ENCODE measurements at regions not wholly inside any gene's neighbourhood (a gene's known extent, or its start where the extent isn't known, plus 50 kb on each side); places are given as distances from the start of the nearest gene placed in this dataset.

DNA sequence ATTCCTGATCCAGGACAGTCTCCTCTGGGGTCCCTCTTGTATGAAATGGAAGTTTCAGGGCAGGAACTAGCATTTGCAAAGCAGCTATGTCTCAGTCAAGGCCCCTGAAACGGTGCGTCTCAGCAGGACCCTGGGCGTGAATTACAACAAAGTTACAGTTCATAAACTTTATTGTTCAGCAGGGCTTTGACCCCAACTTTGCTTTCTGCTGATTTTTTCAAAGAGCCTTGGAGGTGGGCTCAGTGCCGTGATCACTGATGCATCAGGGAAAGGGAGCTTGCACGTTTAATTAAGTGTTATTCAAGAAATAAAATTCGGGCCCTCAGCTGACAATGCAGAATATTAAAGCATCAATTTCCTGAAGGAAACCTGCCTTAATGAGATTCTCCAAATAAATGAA is 260.1 kb upstream of the C16orf82 start:
- H3K4me2 ChIP-seq (ENCODE audit: insufficient read depth, low read length): no peak overlapping the region
- H3K9me3 ChIP-seq (replicated peaks; ENCODE audit: control insufficient read depth, insufficient read depth, low read depth, low read length): no peaks in the 10 kb centered on the region
- H3K9me1 ChIP-seq (ENCODE audit: control insufficient read depth, insufficient read depth, low read length): no peaks in the 10 kb centered on the region
- no peaks in the 10 kb centered on the region for H3K4me1 ChIP-seq (replicated peaks in 1 of 2; ENCODE audit: control insufficient read depth in 2 of 2, insufficient read depth in 2 of 2, low read length in 2 of 2)
- no TSS peak for BruUV-seq (replicated peaks)
- no peaks in the 10 kb centered on the region for H3K27me3 ChIP-seq (ENCODE audit: control insufficient read depth in 2 of 2, insufficient read depth in 2 of 2, low read length in 2 of 2)
- FAIRE-seq (no peak), ATAC-seq (no peak), DNase-seq (ENCODE audit: extremely low read depth in 1 of 4, low spot score in 3 of 4) (no peak)
- no peaks in the 10 kb centered on the region for H3K36me3 ChIP-seq (ENCODE audit: control insufficient read depth, insufficient read depth, low read length)
- 2% methylated on average over 6 of the region's 6 CpGs for WGBS (ENCODE audit: insufficient coverage, low coverage, missing lambda C conversion rate)
- H3K9ac ChIP-seq (ENCODE audit: insufficient read depth in 1 of 2, low read depth in 2 of 2, low read length in 2 of 2): no peak overlapping the region
- H3K27ac ChIP-seq (ENCODE audit: extremely low read depth, low read depth, low read length): no peak overlapping the region
- no peak overlapping the region for H2AFZ ChIP-seq (ENCODE audit: low read depth, low read length)
- H4K20me1 ChIP-seq (replicated peaks; ENCODE audit: control insufficient read depth, insufficient read depth, low read length): no peaks in the 10 kb centered on the region
- intact Hi-C loops (cut with micrococcal nuclease): no loop called here
- in situ Hi-C loops (cut with MboI): no loop called here
- no peak overlapping the region for H3K4me3 ChIP-seq
- H3K79me2 ChIP-seq (ENCODE audit: control insufficient read depth, insufficient read depth, low read length): no peaks in the 10 kb centered on the region
- POLR2A ChIA-PET: interaction anchor here (1.8 kb wide), 1 partner anchor 13 kb away, joined by 6 read pairs; no protein-coding TSS in a partner anchor
- CTCF ChIA-PET (ENCODE audit: low intra/inter-chr PET ratio): no interaction called here
- TF ChIP-seq NFIC (IDR thresholded peaks at IDR 0.05): no peak
- TF ChIP-seq HLTF (IDR thresholded peaks at IDR 0.05): no peak
- TF ChIP-seq, protein P1, sequence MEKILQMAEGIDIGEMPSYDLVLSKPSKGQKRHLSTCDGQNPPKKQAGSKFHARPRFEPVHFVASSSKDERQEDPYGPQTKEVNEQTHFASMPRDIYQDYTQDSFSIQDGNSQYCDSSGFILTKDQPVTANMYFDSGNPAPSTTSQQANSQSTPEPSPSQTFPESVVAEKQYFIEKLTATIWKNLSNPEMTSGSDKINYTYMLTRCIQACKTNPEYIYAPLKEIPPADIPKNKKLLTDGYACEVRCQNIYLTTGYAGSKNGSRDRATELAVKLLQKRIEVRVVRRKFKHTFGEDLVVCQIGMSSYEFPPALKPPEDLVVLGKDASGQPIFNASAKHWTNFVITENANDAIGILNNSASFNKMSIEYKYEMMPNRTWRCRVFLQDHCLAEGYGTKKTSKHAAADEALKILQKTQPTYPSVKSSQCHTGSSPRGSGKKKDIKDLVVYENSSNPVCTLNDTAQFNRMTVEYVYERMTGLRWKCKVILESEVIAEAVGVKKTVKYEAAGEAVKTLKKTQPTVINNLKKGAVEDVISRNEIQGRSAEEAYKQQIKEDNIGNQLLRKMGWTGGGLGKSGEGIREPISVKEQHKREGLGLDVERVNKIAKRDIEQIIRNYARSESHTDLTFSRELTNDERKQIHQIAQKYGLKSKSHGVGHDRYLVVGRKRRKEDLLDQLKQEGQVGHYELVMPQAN (IDR thresholded peaks at IDR 0.05; ENCODE audit: borderline replicate concordance): no peak
- TF ChIP-seq, protein P2, sequence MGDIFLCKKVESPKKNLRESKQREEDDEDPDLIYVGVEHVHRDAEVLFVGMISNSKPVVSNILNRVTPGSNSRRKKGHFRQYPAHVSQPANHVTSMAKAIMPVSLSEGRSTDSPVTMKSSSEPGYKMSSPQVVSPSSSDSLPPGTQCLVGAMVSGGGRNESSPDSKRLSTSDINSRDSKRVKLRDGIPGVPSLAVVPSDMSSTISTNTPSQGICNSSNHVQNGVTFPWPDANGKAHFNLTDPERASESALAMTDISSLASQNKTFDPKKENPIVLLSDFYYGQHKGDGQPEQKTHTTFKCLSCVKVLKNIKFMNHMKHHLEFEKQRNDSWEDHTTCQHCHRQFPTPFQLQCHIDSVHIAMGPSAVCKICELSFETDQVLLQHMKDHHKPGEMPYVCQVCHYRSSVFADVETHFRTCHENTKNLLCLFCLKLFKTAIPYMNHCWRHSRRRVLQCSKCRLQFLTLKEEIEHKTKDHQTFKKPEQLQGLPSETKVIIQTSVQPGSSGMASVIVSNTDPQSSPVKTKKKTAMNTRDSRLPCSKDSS (IDR thresholded peaks at IDR 0.05; ENCODE audit: low read depth, partially characterized antibody): no peak
- TF ChIP-seq, protein P3, sequence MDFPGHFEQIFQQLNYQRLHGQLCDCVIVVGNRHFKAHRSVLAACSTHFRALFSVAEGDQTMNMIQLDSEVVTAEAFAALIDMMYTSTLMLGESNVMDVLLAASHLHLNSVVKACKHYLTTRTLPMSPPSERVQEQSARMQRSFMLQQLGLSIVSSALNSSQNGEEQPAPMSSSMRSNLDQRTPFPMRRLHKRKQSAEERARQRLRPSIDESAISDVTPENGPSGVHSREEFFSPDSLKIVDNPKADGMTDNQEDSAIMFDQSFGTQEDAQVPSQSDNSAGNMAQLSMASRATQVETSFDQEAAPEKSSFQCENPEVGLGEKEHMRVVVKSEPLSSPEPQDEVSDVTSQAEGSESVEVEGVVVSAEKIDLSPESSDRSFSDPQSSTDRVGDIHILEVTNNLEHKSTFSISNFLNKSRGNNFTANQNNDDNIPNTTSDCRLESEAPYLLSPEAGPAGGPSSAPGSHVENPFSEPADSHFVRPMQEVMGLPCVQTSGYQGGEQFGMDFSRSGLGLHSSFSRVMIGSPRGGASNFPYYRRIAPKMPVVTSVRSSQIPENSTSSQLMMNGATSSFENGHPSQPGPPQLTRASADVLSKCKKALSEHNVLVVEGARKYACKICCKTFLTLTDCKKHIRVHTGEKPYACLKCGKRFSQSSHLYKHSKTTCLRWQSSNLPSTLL (IDR thresholded peaks at IDR 0.05): no peak
- TF ChIP-seq, protein P4, sequence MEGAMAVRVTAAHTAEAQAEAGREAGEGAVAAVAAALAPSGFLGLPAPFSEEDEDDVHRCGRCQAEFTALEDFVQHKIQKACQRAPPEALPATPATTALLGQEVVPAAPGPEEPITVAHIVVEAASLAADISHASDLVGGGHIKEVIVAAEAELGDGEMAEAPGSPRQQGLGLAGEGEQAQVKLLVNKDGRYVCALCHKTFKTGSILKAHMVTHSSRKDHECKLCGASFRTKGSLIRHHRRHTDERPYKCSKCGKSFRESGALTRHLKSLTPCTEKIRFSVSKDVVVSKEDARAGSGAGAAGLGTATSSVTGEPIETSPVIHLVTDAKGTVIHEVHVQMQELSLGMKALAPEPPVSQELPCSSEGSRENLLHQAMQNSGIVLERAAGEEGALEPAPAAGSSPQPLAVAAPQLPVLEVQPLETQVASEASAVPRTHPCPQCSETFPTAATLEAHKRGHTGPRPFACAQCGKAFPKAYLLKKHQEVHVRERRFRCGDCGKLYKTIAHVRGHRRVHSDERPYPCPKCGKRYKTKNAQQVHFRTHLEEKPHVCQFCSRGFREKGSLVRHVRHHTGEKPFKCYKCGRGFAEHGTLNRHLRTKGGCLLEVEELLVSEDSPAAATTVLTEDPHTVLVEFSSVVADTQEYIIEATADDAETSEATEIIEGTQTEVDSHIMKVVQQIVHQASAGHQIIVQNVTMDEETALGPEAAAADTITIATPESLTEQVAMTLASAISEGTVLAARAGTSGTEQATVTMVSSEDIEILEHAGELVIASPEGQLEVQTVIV (CRISPR knock-in tag; IDR thresholded peaks at IDR 0.05; ENCODE audit: borderline replicate concordance): no peak
- TF ChIP-seq ZFP1 (CRISPR knock-in tag; IDR thresholded peaks at IDR 0.05): no peak
- TF ChIP-seq ARNT (IDR thresholded peaks at IDR 0.05): no peak
- no peak for TF ChIP-seq MXI1 (IDR thresholded peaks at IDR 0.05; ENCODE audit: low read depth, low read length)
- no peak for TF ChIP-seq ESRRB (CRISPR knock-in tag; IDR thresholded peaks at IDR 0.05; ENCODE audit: borderline replicate concordance)
- TF ChIP-seq, protein P5, sequence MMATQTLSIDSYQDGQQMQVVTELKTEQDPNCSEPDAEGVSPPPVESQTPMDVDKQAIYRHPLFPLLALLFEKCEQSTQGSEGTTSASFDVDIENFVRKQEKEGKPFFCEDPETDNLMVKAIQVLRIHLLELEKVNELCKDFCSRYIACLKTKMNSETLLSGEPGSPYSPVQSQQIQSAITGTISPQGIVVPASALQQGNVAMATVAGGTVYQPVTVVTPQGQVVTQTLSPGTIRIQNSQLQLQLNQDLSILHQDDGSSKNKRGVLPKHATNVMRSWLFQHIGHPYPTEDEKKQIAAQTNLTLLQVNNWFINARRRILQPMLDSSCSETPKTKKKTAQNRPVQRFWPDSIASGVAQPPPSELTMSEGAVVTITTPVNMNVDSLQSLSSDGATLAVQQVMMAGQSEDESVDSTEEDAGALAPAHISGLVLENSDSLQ (IDR thresholded peaks at IDR 0.05): no peak
- no peak for TF ChIP-seq NELFE (IDR thresholded peaks at IDR 0.05; ENCODE audit: insufficient read depth, insufficient read length)
- TF ChIP-seq HDAC3 (IDR thresholded peaks at IDR 0.05; ENCODE audit: borderline replicate concordance, partially characterized antibody): no peak
- no peak for TF ChIP-seq KDM2B (CRISPR knock-in tag; IDR thresholded peaks at IDR 0.05)
